ENCODE measurements at regions not wholly inside any gene's neighbourhood (a gene's known extent, or its start where the extent isn't known, plus 50 kb on each side); places are given as distances from the start of the nearest gene placed in this dataset.

- no peaks in the 10 kb centered on the region for H3K4me1 ChIP-seq (ENCODE audit: control insufficient read depth, insufficient read depth, low read length)
- SMC1A ChIA-PET (ENCODE audit: uncharacterized antibody, unreplicated experiment), result interaction anchor here (0.7 kb wide), 1 partner anchor 13 kb away, joined by 3 read pairs; no protein-coding TSS in a partner anchor
- no peaks in the 10 kb centered on the region for H4K20me1 ChIP-seq (ENCODE audit: control insufficient read depth, insufficient read depth)
- POLR2A ChIA-PET, result no interaction called here
- RAD21 ChIA-PET (ENCODE audit: unreplicated experiment), result no interaction called here
- H2AFZ ChIP-seq (ENCODE audit: control insufficient read depth, low read depth, low read length), result no peak overlapping the region
- intact Hi-C loops (cut with micrococcal nuclease; ENCODE audit: unreplicated experiment), result no loop called here
- 3% methylated on average over 2 of the region's 2 CpGs for WGBS (ENCODE audit: insufficient coverage, insufficient replicate concordance, low lambda C conversion rate, missing lambda C conversion rate)
- H3K9me3 ChIP-seq (replicated peaks; ENCODE audit: control insufficient read depth, insufficient read depth, low read length), result no peaks in the 10 kb centered on the region
- DNase-seq (ENCODE audit: low read depth, low spot score), result no peak
- no peaks in the 10 kb centered on the region for H3K27me3 ChIP-seq (replicated peaks in 1 of 2; ENCODE audit: control insufficient read depth in 2 of 2, insufficient read depth in 2 of 2, low read length in 1 of 2)
- TF ChIP-seq RAD21 (IDR thresholded peaks at IDR 0.05; ENCODE audit: insufficient read depth, low read depth, low read length) (no peak), MYB (IDR thresholded peaks at IDR 0.05; ENCODE audit: borderline replicate concordance, low read depth, low read length) (no peak), RB1 (IDR thresholded peaks at IDR 0.05; ENCODE audit: borderline replicate concordance) (no peak), ASH2L (IDR thresholded peaks at IDR 0.05; ENCODE audit: borderline replicate concordance, low read depth) (no peak), YBX1 (IDR thresholded peaks at IDR 0.05) (no peak), MTA3 (IDR thresholded peaks at IDR 0.05; ENCODE audit: borderline replicate concordance, low read length) (no peak), POU2F2 (IDR thresholded peaks at IDR 0.05; ENCODE audit: borderline replicate concordance, low read depth, low read length) (no peak), KAT2A (conservative IDR thresholded peaks at IDR 0.05; ENCODE audit: control insufficient read depth, low read depth, low read length) (no peak), TCF3 (IDR thresholded peaks at IDR 0.05; ENCODE audit: borderline replicate concordance, insufficient read depth, low read depth, low read length) (no peak), STAT1 (conservative IDR thresholded peaks at IDR 0.05) (no peak), STAT3 (IDR thresholded peaks at IDR 0.05; ENCODE audit: low read depth, low read length) (no peak), CBFB (IDR thresholded peaks at IDR 0.05; ENCODE audit: low read depth) (no peak), PKNOX1 (IDR thresholded peaks at IDR 0.05) (no peak), BCL3 (IDR thresholded peaks at IDR 0.05; ENCODE audit: borderline replicate concordance, insufficient read depth, low read depth, low read length, poor library complexity, severe bottlenecking) (no peak)
- in situ Hi-C loops (cut with MboI), result loop anchor here (25.0 kb wide), 1 partner anchor 635 kb away; no protein-coding TSS in a partner anchor
- H3K4me2 ChIP-seq (ENCODE audit: control insufficient read depth, insufficient read depth), result no peak overlapping the region
- H3K4me3 ChIP-seq, result no peak overlapping the region
- H3K9ac ChIP-seq (ENCODE audit: control insufficient read depth, insufficient read depth, low read length), result no peak overlapping the region
- H3K36me3 ChIP-seq (ENCODE audit: control insufficient read depth in 2 of 2, insufficient read depth in 2 of 2, low read length in 1 of 2), result no peaks in the 10 kb centered on the region
- no peak overlapping the region for H3K27ac ChIP-seq (ENCODE audit: control insufficient read depth, insufficient read depth)
- no TSS peak for BruUV-seq (replicated peaks)
- no peak for ATAC-seq
- CTCF ChIA-PET, result no interaction called here
- no peak for FAIRE-seq
- no peaks in the 10 kb centered on the region for H3K79me2 ChIP-seq (ENCODE audit: control insufficient read depth, insufficient read depth, low read length)
Measured at GRCh38 chr21:15496911-15497310, 232.9 kb upstream of the USP25 start.
